A673 (cell line): ENCODE measurements at regions not wholly inside any gene's neighbourhood (a gene's known extent, or its start where the extent isn't known, plus 50 kb on each side); places are given as distances from the start of the nearest gene placed in this dataset.

Experiments used
- CTCF ChIP-seq: fragments of 300-800, 200-600 bp; sonication (generic); conservative IDR thresholded peaks from 2 replicates; pipeline ENCODE4 v1.5.1; 2017; ENCODE audit warnings: low read depth, mild to moderate bottlenecking, antibody characterized with exemption, low read length, moderate library complexity, mixed read lengths
- EZH2 ChIP-seq: fragments of 200-600 bp; sonication (generic); IDR thresholded peaks from 2 replicates; pipeline ENCODE4 v1.6.1; 2017; ENCODE audit warnings: borderline replicate concordance, low read depth, mild to moderate bottlenecking, mixed read lengths, antibody characterized with exemption, low read length; ENCODE audit not compliant: poor library complexity, severe bottlenecking

DNA sequence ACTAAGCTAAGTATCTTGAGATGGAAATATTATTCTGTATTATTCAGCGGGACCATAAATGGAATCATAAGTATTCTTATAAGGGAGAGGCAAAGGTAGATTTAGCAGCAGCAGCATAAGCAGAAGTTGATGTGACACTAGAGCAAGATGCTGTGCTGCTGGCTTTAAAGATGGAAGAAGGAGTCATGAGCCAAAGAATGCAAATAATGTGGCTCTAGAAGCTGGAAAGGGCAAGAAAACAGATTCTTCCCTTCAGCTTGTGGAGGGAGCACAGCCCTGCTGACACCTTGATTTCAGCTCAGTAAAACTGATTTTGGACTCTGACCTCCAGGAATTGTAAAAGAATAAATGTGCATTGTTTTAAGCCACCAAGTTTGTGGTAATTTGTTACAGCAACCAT lies 144.2 kb upstream of the ANKRD28 start:
- no peak for TF ChIP-seq CTCF
- TF ChIP-seq EZH2, result no peak
